GM21390 (cell line): ENCODE measurements at regions not wholly inside any gene's neighbourhood (a gene's known extent, or its start where the extent isn't known, plus 50 kb on each side); places are given as distances from the start of the nearest gene placed in this dataset.
"Not testable (repeated sequence)": the region's sequence is repeated elsewhere in the genome, so short reads cannot be mapped to it uniquely, and the experiment has no call there.

Experiments used
- ATAC-seq: cut with Tn5 transposase; IDR thresholded peaks from one replicate; pipeline ENCODE4 v1.9.1; 2021; ENCODE audit not compliant: unreplicated experiment

DNA sequence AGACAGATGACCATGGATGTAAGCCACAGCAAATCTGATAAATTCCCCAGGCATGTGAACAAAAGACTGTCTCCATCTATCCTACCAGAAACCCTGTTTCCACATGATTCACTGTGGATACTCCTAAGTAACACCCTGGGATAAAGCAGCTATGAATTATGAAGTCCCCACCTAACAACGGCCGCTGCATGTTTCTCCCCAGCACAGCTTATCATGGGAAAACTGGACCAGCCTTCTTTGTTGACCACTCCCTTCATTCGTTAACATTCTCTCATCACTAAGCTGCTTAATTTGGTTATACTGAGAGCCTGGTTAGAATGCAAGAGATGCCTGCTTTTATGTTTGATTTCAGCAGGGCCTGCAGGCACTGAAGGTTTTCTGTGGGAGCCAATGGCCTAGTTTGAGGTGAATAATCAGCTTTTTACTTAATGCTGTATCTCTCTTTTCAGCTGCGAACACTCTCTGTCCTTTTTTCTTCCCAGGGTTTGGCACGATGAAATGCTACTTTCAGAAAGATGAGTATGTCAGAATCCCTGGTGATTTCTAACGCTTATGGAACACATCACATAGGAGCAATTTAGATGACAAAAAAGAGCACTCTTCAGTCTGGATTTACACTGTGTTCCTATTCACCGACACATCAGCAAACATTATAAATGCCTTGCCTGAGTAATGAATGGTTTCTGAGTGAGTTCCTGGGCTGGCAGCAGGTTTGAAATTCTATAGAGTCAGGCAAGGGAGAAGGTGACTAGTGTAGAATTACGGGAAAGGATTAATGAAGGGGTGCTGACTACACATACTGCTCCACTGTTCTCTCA lies 318.4 kb upstream of the ZNF608 start:
- no peak for ATAC-seq

DNA sequence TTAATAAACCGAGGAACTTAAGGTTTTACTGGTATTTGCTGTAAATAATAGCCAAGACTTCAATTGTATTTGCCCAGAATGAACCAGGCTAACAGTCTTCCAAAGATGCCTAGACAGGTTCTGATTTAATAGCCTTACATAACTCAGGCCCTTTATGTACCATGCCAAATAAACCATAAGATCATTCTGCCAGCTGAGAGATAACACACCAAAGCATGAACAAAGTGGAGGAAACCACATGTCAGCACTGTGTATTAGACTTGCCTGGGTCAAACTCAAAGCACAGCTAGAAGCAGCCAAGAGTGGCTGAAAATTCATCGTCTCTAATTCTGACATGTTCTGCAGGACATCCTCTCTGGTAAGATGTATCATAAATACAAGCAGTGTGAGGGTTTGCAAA lies 319.3 kb upstream of the ZNF608 start:
- no peak for ATAC-seq

DNA sequence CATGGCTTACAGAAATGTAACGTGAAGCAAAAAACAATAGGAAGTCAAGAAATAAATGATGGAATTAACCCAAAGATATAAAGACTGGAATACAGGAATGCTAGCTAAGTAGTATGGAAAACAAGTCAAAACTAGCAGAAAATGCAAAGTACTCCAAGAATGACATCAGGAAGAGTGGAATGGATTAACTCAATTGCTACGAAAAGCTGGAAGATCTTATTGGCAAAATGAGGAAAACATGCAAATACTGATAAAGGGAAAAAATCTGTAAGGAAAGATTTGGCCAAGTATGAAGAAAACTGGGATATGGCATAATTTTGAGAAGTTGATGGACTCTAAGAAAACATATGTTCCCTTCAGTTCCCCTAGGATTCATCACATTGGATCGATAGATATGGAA lies 324.5 kb upstream of the ZNF608 start:
- no peak for ATAC-seq

DNA sequence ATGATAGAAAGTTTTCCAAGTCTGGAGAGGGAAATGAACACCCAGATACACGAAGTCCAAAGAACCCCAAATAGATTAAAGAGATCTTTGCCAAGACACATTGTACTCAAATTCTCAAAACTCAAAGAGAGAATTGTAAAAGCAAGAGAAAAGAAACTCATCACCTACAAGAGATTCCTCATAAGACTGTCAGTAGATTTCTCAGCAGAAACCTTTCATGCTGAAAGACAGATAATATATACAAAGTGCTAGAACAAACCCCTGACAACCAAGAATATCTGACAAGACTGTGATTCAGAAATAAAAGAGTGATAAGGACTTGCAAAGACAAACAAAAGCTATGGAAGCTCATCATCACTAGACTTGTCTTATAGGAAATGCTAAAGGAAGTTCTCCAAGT lies 326.7 kb upstream of the ZNF608 start:
- no peak for ATAC-seq

DNA sequence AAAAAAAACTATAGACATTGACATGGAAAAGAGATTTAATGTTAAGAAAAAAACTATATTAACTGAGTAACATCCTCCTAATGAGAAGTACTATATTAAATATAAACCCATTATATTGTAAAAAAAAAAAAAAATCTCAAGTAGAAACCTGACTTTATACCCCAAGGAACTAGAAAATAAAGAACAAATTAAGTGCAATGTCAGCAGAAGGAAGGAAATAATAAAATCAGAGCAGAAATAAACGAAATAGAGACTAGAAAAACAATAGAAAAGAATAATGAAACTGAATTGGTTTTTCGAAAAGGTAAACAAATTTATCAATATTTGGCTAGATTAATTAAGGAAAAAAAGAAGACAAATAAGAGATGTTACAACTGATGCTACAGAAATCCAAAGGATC lies 329.1 kb upstream of the ZNF608 start:
- ATAC-seq = no peak

DNA sequence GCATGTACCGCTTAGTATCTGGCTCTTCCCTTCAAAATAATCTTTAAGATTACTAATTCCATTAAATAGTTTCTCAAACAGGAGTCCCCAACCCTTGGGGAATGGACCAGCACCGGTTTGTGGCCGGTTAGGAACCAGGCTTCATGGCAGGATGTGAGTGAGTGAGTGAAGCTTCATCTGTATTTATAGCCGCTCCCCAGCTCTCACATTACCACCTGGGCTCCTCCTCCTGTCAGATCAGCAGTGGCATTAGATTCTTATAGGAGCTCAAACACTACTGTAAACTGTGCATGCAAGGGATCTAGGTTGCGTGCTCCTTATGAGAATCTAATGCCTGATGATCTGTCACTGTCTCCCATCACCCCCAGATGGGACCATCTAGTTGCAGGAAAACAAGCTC lies 332.6 kb upstream of the ZNF608 start:
- ATAC-seq = not testable (repeated sequence)

DNA sequence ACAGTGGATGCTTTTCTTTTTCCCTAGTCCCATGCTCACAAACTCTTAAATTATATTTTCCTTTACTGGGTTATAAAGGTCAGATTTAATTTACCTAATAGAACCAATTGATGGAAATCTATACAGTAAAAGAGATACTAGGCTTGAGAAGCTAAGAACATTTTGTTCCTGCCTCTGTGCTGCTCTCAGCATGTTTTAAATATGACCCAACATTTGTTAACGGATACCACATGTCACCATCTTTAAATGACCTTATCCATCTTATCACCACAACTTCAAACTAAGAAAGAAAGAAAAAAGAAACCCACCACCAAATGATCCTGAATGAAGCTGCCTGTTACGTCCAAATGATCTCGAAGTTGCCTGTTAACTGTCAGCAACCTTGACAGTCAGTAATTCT lies 334.7 kb upstream of the ZNF608 start:
- no peak for ATAC-seq

DNA sequence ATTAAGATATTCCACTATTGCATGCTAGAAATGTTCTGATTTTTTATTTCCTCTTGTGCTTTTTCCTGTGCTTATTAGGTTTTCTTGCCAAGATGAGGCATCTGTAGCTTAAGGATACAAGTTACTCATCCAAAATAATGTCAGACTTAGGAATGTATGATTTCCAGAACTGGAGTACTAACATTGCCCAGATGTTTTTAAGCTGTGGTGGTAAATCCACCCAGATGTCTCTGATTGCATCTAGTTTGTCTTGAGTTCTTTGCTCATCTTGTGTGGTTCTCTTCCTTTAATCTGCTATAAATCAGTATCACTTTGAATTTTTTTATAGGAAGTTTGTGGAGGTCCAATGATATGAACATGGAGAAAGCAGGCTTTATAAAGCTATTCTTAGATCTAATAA lies 337.5 kb upstream of the ZNF608 start:
- ATAC-seq = no peak

DNA sequence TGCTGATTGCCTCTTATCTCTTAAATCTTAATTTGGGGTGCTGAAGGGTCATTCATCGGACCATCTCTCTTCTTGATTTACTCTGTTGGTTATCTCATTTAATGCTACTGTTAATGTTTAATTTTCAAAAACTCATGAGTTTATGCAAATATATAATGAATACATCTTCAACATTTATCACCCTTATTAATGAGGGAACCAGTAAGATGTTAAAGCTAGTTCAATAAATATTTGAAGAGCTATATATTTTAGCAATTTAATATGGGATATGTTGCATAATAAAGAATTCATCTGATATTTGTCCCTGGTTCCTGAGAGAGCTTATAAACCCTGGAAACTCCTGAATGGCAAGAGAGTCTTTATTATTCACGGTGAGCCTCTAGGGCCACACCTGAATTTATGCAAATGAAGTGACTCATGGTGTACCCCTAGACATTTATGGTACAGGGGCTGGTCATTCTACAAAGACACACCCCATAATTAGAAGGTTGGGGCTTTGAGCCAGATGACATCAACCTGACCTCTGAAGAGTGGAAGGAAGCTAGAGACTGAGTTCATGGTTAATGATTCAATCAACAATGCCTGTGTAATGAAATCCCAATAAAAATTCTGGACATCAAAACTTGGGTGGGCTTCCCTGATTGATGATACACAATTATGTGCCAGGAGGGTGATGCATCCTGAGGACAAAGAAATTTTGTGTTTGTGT lies 339.5 kb upstream of the ZNF608 start:
- no peak for ATAC-seq

DNA sequence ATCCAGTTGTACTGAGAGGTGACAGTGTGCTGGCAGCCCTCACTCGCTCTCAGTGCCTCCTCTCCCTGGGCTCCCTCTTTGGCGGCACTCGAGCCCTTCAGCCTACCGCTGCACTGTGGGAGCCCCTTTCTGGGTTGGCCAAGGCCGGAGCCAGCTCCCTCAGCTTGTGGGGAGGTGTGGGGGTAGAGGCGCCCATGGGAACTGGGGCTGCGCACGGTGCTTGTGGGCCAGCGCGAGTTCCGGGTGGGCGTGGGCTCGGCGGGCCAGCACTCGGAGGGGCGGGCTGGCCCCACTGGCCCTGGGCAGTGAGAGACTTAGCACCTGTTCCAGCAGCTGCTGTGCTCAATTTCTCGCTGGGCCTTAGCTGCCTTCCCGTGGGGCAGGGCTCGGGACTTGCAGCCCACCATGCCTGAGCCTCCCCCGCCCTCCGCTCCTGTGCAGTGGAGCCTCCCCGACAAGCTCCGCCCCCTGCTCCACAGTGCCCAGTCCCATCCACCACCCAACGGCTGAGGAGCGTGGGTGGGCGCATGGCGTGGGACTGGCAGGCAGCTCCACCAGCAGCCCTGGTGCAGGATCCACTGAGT lies 342.2 kb upstream of the ZNF608 start:
- no peak for ATAC-seq

DNA sequence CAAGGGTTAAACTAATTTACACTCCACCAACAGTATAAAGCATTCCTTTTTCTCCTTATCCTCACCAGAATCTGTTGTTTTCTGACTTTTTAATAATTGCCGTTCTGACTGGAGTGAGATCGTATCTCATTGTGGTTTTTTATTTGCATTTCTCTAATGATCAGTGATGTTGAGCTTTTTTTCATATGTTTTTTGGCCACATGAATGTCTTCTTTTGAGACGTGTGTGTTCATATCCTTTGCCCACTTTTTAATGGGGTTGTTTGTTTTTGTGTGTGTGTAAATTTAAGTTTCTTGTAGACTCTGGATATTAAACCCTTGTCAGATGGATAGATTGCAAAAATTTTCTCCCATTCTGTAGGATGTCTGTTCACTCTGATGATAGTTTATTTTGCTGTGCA lies 345.7 kb upstream of the ZNF608 start:
- not testable (repeated sequence) for ATAC-seq

DNA sequence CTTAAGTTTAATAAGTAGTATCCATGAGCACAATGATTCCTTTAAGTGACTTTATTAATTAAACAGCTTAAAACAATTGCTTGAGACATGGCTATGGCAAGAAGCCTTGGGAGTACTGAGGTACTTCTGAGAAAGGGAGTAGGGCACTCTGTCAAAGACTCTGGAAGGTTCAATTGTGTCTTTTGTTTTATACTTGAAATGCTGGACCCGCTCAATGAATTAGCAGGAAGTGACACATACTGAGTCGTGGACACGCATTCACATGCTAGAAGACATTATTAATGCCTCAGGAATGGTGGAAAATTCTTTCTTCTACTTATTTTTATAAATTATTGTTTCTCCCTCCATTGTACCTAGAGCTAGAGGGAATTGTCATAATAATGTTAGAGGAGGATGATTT lies 347.3 kb upstream of the ZNF608 start:
- no peak for ATAC-seq

DNA sequence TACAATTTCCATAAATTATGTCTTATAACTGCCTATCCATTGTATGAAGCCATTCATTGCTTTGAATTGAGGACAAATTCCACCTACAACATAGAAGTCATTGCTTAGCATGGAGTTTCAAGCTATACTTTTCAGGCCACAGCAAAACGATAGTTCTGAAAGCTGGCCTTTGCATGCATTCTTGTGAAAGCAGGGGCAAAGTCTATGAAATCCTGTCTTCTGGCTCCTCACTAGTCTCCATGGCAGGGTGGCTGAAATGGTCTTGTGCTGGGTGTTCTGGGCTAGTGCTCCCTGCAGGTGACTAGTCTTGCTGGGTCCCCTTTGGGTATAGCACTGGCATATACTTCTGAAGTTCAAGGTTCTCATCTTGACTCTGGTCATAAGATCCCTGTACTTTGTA lies 353.9 kb upstream of the ZNF608 start:
- no peak for ATAC-seq

DNA sequence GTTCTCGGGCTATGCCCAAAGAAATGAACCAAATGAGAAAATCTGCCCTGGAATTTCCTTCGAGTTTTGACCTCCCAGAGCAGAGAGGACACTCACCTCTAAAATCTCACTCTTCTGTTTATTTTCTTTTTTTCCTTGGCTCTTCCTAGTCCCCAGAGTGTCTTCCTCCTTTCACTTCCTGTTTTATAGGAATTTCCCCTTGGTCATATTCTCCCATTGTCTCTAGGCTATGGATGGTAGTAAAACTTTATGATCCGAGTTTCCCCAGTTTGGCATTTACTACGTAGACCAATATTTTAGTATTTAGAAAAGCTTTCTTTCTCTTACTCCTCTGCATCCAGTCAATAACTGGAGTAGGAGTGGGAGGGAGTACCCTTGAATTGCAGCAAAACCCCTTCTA lies 354.5 kb upstream of the ZNF608 start:
- ATAC-seq = no peak

DNA sequence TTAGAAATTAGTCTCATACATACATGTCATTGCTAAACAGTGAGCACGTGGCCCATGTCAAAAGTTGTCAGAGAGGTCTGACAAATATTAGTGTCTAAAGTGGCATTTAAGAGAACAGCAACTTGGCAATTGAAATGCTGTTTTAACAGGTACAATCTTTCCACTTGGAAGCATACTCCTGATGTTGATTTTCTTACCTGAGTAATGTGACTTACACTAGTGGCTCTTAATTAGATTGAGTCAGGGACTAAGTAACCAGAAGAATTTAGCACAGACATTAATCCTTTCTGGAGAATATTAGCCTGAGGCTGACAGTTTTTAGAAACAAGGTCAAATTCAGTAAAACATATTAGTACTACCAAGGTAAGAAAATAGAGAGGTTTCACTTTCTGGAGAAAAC lies 357.0 kb upstream of the ZNF608 start:
- no peak for ATAC-seq

DNA sequence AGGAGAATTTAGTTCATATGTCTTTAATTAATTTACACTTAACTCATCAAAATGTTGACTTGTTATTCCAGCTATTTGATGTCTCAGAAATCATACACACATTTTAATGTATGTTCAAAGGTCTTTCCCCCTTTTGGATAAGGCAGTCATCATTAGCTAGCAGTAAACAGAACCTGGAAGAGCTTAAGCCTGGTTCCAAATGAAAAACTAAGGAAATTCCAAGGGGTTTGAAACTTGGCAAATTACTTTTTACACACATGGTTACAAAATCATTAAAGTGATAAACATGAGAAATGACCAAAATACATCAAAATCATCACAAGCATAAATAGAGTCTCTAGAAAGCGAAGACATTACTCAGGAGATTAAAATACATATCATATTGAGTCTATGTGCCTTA lies 359.8 kb upstream of the ZNF608 start:
- no peak for ATAC-seq

DNA sequence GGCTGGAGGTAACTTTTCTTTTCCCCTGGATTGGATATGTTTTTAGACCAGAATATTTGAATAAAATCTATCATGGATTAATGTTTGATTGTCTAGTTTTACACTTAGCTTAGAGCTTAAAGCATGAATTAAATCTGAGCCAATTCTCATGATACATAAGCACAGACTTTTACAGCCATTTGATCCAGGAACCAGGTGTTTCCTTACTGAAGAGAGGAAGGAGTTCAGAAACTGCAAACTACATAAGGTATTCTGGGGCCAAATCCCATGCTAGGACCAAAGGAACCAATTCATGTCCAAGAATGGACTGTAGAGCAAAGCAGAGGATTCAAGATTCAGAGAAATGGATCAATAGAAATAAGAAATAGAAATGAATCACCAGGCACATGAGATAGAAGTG lies 360.4 kb upstream of the ZNF608 start:
- ATAC-seq = no peak

DNA sequence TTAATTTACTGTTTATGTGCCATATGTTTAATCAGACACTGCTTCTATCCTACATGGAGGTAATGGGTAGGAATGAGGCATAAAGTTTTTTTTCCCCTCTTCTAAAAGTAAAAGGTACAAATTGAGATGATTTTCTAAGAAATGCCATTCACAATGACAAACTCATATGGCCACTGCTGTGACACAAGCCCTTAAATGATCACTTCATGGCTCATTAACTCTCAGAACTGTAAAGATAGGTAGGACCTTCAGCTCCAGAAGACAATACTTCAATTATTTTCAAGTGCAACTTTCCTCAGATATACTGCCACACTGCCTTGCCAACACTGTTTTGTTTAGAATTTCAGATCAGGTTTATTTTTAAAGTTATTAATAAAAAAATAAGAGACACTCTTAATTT lies 362.9 kb upstream of the ZNF608 start:
- no peak for ATAC-seq

DNA sequence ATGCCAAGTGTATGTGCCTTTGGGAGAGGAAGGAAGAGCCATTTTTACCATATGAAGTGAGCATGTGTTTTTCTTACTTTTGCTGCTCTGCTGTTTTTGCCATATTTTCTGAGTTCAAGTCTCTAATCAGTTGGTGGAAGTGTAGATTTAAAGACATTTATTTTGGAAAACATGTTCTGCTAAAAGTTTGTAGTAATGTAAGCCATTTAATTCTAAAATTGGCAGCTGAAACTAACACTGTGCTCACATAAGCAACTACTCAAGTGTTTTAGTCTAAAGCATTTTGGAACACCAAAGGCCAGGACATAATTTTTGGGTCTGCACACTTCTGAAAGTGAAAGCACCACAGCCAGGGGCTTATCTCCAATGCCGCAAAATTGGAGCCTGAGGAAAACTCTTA lies 363.4 kb upstream of the ZNF608 start:
- no peak for ATAC-seq

DNA sequence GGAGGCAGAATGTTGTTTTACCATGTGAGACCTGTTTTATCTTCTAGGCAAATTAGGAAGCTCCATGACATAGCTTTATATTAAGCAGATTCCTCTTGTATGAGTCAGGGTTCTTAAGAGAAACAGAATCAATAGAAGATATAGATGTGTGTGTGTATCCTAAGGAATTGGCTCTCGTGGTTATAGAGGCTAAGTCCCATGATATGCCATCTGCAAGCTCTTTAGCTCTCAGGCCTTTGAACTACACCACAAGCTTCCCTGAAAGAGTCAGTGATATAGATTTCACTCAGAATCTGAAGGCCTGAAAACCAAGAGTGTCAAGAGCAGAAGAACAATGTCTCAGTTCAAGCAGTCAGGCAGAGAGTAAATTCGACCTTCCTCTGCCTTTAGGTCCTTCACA lies 365.8 kb upstream of the ZNF608 start:
- ATAC-seq = no peak

DNA sequence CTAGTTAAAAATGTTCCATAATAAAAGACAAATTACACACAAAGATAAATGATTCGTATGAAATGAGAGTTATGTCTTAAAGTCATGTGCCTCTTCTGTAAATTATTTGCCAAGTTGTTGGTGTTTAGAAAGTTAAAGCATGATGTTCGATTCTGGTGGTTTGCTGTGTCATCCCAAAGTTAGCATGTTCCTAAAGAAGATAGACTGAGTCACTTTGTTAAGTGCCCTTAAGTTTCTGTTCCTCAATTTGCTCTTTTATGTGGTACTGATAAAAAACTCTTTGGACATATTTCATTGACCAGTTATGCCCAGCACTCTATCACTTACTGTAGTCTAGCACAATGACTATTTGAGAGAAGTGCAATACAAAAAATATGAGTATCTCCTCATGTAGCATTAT lies 366.9 kb upstream of the ZNF608 start:
- ATAC-seq = peak; percentile 62

DNA sequence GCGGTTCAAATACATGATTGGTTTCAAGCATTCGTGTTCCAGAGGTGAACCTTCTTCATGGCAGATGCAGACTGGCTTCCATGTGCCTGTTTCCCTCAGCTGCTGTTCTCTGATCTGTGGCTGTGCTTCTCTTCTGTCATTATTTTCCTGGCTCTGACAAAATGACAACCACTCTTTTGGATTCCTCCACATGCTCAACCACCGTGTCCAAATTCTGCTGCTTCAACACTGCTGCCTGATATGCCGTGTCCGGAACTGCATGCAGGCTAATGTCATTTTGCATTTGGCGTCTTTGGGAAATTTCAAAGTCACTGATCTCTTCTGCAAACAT lies 368.7 kb upstream of the ZNF608 start:
- no peak for ATAC-seq

DNA sequence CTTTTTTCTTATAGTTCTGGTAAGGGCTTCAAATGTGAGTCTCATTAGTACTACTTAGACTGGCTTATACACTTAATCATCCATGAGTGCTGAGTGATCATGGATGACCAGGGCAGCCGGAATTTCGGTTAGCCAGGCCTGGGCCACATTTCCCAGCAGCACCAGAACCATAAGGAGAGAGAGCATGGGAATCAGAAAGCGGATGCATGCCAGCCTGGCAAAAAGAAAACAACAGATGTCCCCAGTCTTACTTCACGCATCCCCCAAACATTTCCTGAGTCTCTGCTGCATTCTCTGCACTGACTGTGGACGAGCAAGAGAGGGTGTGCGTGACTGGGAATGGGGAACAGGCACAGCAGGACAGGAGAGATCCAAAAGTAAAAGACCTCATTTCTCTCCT lies 371.1 kb upstream of the ZNF608 start:
- ATAC-seq = no peak
